NCI-H82 treated with DMSO at 0.1 percent for 48 hours (cell line): ENCODE measurements at regions not wholly inside any gene's neighbourhood (a gene's known extent, or its start where the extent isn't known, plus 50 kb on each side); places are given as distances from the start of the nearest gene placed in this dataset.
"Not testable (repeated sequence)": the region's sequence is repeated elsewhere in the genome, so short reads cannot be mapped to it uniquely, and the experiment has no call there.

Experiments
- DNase-seq: peaks from one replicate; lab custom pipeline; 2025; ENCODE audit not compliant: unreplicated experiment; lab: John Stamatoyannopoulos, UW

GRCh38 chr6:86872810-86873209 is 64.5 kb upstream of the HTR1E start:
- DNase-seq = not testable (repeated sequence)

DNA sequence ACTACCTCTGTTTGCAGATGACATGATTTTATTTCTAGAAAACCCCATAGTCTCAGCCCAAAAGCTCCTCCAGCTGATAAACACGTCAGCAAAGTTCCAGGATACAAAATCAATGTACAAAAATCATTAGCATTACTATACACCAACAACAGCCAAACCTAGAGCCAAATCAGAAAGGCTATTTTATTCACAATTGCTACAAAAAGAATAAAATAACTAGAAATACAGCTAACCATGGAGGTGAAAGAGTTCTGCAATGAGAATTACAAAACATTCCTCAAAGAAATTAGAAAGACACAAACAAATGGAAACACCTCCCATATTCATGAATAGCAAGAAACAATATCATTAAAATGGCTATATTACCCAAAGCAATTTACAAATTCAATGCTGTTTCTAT is 65.6 kb upstream of the HTR1E start:
- no peak for DNase-seq

- no peak for DNase-seq
Observed at GRCh38 chr6:86869500-86869899, 67.8 kb upstream of the HTR1E start.

- DNase-seq = no peak
Observed at GRCh38 chr6:86859513-86859912, 77.8 kb upstream of the HTR1E start.

- no peak for DNase-seq
Observed at GRCh38 chr6:86858970-86859369, 78.4 kb upstream of the HTR1E start.

DNA sequence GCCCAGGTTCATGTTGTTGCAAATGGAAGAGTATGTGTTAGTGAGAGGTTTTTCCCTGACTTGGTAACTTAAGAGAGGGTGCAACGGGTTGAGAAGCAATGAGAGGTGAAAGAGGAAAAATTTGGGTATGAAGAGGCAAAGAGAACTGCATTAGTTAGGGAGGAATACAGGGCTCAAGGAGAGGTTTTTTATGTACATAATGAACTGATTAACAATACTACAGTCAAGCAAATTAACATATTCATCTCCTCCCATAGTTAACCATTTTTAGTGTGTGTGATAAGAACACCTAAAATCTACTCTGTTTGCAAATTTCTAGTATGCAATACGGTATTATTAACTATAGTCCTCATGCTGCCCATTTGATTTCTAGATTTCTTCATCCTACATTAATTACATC is 79.5 kb upstream of the HTR1E start:
- DNase-seq = no peak

DNA sequence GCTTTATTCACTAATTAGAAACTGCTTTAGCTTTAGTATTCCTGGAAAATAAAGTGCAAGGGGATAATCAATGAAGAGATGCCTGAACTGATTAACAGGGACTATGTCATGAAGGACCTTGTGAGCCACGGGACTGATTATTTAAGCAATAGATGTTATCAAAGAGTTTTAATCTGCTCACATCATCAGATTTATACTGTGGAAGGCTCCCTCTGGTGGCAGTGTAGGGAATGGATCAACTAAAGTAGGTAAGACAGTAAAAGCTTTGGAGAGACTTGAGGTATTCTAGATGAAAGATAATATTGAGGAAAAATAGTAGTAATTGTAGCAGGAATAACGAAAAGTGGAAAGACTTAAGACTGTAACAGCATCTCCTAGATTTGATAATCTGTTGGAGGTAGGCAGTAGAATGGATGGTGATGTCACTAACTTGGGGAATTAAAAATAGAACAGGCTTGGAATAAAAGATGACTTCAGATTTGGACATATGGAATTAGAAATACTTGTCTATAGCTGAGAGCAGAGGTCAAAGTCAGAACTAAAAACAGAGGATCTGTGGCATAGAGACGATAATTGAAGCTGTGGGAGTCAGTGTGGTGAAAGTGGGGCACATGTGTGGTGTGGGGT is 80.3 kb upstream of the HTR1E start:
- DNase-seq = peak; percentile 1

DNA sequence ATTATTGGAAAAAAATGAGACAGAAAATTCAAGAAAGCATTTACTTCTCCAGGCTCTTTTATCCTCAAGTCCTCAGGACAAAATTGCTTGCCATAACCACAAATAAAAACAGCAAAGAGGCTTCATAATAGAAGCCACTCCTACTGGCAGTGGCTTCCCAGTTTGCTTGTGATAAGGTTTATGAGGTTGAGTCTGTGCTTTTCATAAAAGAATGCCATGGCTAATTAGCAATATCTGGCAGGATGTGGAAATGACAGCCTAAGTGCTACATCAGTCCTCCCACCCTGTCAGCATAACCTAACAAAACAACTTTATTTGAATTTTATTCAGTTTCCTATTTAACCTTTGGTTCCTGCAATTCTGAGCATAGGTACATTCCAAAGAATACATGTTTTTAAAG is 80.9 kb upstream of the HTR1E start:
- no peak for DNase-seq

GRCh38 chr6:86848986-86849385 is 88.3 kb upstream of the HTR1E start:
- DNase-seq = no peak

DNA sequence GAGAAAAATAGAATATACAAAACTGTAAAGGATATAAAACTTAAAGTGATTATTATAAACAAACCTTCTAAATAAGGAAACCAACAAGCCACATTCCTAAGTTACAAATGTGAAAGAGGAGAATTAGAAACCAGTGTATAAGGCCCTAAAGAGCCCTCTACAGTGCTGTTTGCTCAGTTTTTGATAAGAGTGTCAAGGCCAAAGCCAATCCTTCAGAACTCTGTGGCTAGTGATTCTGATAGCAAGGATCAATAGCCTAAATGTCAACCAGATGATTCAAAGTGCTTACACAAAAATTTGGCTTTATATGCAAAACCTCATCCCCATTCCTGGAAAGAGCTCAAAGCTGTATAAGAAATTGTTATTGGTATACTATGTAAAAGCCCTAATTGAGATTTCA is 104.6 kb upstream of the HTR1E start:
- DNase-seq = no peak

DNA sequence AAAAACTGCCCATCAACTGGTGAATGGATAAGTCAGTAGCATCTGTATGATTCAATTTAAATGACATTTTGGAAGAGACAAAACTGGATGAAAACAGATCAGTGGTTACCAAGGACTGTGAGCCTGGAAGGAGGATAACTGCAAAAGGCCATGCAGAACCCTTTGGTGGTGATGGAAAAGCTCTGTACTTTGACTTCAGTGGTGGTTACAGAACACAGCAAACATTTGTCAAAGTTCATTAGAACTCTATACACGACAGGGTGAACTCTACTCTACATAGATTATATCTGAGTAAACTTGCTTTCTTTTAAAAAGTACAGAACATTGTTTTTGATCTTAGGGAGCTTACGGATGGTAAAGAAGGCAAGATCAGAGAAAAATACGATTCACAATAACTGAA is 111.9 kb upstream of the HTR1E start:
- no peak for DNase-seq

DNA sequence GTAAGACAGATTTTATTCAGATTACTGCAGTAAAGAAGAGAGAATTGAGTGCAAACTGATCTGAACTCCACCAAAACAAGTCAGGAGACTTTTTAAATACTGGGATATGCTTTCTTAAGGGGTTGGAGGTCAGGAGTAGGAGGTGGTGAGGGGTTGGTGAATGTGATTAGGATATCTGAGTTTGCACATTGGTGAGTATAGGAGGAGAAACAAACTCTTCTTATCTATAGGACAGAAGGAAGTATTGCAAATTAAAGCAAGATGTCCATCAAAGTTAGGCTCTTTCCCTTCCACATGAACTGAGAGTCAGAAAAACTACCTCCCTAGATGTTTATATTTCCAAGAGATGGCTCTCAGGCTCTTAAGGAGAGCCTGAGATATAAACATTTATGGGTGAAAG is 114.6 kb upstream of the HTR1E start:
- no peak for DNase-seq

DNA sequence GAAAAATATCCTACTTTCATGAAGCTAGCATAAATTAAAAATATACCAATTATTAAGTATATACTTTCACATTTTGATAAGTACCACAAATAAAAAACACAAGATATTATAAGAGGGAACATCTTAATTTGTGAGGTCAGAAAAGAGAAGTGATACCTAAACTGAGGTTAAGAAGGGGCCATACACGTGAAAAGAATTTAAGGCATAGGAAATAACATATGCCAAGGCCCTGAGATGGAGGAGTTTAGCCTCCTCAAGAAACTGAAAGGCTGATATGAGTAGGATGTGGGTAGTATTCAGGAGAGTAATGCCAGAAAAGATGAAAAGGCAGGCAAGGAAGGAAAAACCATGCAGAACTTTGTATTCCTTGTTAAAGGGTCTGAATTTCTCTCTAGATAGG is 116.6 kb upstream of the HTR1E start:
- DNase-seq = no peak

DNA sequence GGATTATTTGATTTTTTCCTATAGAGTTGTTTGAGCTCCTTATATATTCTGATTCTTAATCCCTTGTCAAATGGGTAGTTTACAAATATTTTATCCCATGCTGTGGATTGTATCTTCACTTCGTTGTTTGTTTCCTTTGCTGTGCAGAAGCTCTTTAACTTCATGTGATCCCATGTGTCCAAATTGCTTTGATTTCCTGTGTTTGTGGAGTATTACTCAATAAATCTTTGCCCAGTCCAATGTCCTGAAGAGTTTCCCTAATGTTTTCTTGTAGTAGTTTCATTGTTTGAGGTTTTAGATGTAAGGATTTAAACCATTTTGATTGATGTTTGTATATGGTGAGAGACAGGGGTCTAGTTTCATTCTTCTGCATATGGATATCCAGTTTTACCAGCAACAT is 143.7 kb upstream of the HTR1E start:
- no peak for DNase-seq

DNA sequence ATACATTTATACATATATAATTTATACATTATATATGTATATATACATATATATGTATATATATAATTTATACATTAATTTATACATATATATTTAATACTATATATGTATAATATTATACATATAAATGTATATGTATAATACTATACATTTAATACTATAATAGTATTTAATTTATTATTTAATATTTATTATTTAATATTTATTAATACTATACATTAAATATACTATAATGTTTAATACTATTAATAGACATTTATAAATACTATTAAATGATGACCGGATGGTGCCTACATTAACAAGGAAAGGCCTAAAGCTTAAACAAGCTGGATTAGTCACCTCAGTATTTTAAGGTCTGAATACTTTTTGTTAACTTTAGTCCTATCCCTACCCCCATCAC is 145.9 kb upstream of the HTR1E start:
- no peak for DNase-seq

GRCh38 chr6:86789779-86790411 is 147.4 kb upstream of the HTR1E start:
- no peak for DNase-seq

GRCh38 chr6:86782328-86782727 is 155.0 kb upstream of the HTR1E start:
- DNase-seq = no peak

DNA sequence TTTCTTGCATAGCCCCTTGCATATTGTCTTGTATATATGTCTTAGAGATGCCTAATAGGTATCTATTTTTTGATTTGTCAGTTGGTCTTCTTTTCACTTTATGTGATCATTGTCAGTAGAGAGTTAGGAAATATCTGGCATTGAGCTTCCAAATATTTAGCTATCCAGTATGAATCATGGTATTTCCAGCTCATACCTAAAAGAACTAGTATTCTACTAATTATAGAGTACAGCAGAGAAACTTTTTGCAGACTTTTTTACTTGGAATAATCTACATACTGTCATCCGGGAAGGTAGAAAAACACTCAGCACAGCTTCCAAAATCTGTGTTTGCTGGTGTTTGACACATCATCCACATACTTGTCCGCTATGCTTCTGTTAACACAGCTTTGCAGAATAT is 156.4 kb upstream of the HTR1E start:
- DNase-seq = no peak

DNA sequence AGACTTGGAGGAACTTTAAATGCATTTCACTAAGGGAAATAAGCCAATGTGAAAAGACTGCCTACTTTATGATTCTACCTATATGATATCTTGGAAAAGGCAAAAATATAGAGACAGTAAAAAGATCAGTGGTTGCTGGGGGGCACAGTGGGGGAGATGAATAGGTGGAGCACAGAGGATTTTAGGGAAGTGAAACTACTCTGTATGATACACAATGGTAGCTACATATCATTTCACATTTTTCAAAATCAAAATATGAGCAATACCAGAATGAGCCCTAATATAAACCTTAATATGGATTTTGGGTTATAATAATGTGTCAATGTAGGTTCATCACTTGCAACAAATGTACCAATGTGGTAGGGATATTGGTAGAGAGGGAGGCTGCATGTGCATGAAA is 161.4 kb upstream of the HTR1E start:
- no peak for DNase-seq

GRCh38 chr6:86765211-86765610 is 172.1 kb upstream of the HTR1E start:
- no peak for DNase-seq

- DNase-seq = not testable (repeated sequence)
Observed at GRCh38 chr6:86759953-86760352, 177.4 kb upstream of the HTR1E start.

DNA sequence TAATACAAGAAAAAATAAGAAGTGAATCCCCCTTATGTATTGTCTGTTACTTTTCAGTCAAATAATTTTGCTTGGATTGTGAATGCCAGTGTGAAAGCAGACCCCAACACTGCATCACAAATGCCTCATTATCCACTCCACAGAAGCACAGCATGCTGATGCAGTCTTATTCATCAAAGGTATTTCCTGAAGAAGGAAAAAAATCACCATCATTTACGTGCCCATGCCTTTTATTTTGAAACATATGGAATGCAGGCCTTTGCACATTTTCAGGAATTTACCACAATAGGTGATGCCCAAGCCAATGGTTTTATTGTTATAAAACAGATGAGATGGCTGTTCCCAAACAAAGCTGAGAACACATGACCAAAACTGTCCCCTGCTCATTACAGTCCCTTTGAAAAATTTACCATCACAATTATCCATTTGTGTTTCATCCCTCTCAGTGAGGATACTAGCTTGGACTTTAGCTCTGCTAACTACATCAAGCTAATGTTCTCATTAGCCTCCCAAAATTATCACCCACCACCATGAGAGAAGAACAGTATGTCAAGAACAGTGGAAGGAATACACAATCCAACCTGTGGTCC is 180.6 kb upstream of the HTR1E start:
- DNase-seq = no peak

DNA sequence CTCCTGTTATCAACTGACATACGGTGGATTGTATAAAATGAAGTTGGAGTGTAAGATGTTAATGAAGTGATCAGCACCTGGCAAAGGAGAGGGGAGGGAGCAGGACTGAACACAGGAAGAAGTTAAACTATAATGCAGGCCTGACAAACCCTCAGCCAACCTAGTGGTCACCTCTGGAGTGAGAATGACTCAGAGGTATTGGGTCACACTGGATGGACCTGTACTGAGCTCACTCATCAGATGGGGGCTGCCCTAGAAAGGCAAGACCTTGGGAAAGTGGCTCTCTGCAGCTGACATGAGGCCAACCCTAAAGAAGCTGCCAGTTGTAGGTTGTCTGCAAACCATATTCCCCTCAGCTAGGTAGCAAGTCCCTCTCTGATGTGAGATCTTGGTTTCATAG is 193.3 kb upstream of the HTR1E start:
- no peak for DNase-seq
